Activated CD4-positive, alpha-beta T cell treated with anti-CD3 and anti-CD28 coated beads, Interleukin-2, amount 10 ng/mL, durations not matched to agents 24 days and 14 days (primary cell): ENCODE measurements at regions not wholly inside any gene's neighbourhood (a gene's known extent, or its start where the extent isn't known, plus 50 kb on each side); places are given as distances from the start of the nearest gene placed in this dataset.

ENCODE experiments used
- DNase-seq: peaks from one replicate; pipeline ENCODE4 v3.0.0; 2022
- H3K27ac Mint-ChIP-seq: one replicate; pipeline ENCODE4 v1.8.0; 2022; ENCODE audit warnings: mild to moderate bottlenecking, mixed read lengths
- H3K27me3 Mint-ChIP-seq: one replicate; pipeline ENCODE4 v1.8.0; 2022; ENCODE audit warnings: mixed read lengths
- H3K36me3 Mint-ChIP-seq: one replicate; pipeline ENCODE4 v1.8.0; 2022; ENCODE audit warnings: low read depth, mild to moderate bottlenecking, mixed read lengths
- H3K4me1 Mint-ChIP-seq: one replicate; pipeline ENCODE4 v1.8.0; 2021; ENCODE audit warnings: mixed read lengths
- H3K4me3 Mint-ChIP-seq: one replicate; pipeline ENCODE4 v1.8.0; 2022; ENCODE audit warnings: mild to moderate bottlenecking, moderate library complexity, mixed read lengths
- H3K9me3 Mint-ChIP-seq: one replicate; pipeline ENCODE4 v1.8.0; 2021; ENCODE audit warnings: mixed read lengths
- intact Hi-C: fragments of 100-400 bp; cut with micrococcal nuclease; formaldehyde crosslinking; loops from one replicate; pipeline ENCODE4 v1.15.1; 2023

GRCh38 chr11:88017666-88018065 lies 157.6 kb downstream of the RAB38 start:
- no peaks in the 10 kb centered on the region for H3K4me1 Mint-ChIP-seq
- no peaks in the 10 kb centered on the region for H3K9me3 Mint-ChIP-seq
- intact Hi-C loops, result no loop called here

DNA sequence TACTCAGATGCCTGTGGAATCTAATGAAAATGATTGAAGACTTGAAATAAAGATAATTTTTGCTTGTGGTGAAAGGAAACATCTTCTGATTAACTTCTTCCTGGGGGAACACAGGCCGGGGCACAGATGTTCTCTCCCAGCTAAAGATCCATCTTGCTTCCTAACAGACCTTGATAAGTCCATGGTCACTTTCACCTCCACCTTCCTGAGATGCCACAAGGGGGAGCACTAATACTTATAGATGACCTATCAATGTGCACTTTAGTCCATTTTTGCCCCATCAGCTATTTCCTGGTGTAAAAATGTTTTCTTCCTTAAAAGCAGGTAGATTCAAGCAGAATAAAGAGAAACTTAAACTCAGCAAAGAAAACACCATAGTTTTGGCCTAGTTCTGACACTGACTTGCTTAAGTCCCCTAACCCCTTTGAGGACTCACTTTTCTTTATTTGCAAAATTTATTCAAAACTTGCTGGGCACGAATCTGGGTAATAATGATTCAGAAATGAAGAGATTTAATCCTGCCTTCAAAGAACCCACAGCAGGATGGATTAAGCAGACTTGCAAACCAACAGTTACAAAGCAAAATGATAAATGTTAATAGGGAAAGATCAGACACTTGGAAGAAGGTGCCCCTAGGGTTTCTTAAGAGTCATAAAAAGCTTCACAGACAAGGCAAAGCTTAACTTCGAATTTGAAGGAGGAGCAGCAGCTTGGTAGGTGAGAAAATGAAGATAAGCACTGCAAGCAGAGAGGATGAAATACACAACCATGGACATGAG lies 158.7 kb downstream of the RAB38 start:
- Mint-ChIP-seq H3K4me1 (no peaks in the 10 kb centered on the region), H3K36me3 (no peaks in the 10 kb centered on the region), H3K27ac (no peak overlapping the region), H3K9me3 (no peaks in the 10 kb centered on the region), H3K27me3 (no peaks in the 10 kb centered on the region), H3K4me3 (no peak overlapping the region)
- DNase-seq, result peak; percentile 85
- intact Hi-C loops, result loop anchor here (1.0 kb wide), 2 partner anchors 528 to 536 kb away; no protein-coding TSS in a partner anchor

More at GRCh38 chr11:88017666-88018065, 157.6 kb downstream of the RAB38 start:
- DNase-seq, result no peak
- Mint-ChIP-seq H3K36me3 (no peaks in the 10 kb centered on the region), H3K4me3 (no peak overlapping the region), H3K27me3 (peaks cover 3% of the 10 kb centered on the region), H3K27ac (no peak overlapping the region)

- DNase-seq, result no peak
- no peaks in the 10 kb centered on the region for H3K27me3 Mint-ChIP-seq
- H3K9me3 Mint-ChIP-seq, result no peaks in the 10 kb centered on the region
- H3K4me1 Mint-ChIP-seq, result no peaks in the 10 kb centered on the region
- H3K27ac Mint-ChIP-seq, result no peak overlapping the region
- intact Hi-C loops, result no loop called here
- no peak overlapping the region for H3K4me3 Mint-ChIP-seq
- no peaks in the 10 kb centered on the region for H3K36me3 Mint-ChIP-seq
Measured at GRCh38 chr11:88015170-88015569, 160.1 kb downstream of the RAB38 start.

- Mint-ChIP-seq H3K9me3 (no peaks in the 10 kb centered on the region), H3K4me1 (no peaks in the 10 kb centered on the region), H3K27me3 (no peaks in the 10 kb centered on the region), H3K36me3 (no peaks in the 10 kb centered on the region), H3K27ac (no peak overlapping the region), H3K4me3 (no peak overlapping the region)
- DNase-seq, result no peak
- intact Hi-C loops, result no loop called here
Measured at GRCh38 chr11:88013508-88014065, 161.7 kb downstream of the RAB38 start.

GRCh38 chr11:88012456-88012855 lies 162.8 kb downstream of the RAB38 start:
- Mint-ChIP-seq H3K27me3 (no peaks in the 10 kb centered on the region), H3K36me3 (no peaks in the 10 kb centered on the region), H3K4me3 (no peak overlapping the region), H3K9me3 (no peaks in the 10 kb centered on the region), H3K27ac (no peak overlapping the region), H3K4me1 (no peaks in the 10 kb centered on the region)
- intact Hi-C loops, result no loop called here
- no peak for DNase-seq

GRCh38 chr11:87976009-87976408 lies 199.2 kb downstream of the RAB38 start:
- DNase-seq, result no peak
- H3K4me1 Mint-ChIP-seq, result no peaks in the 10 kb centered on the region
- intact Hi-C loops, result no loop called here
- H3K27me3 Mint-ChIP-seq, result peaks cover 1% of the 10 kb centered on the region
- no peaks in the 10 kb centered on the region for H3K9me3 Mint-ChIP-seq
- no peak overlapping the region for H3K27ac Mint-ChIP-seq
- no peak overlapping the region for H3K4me3 Mint-ChIP-seq
- no peaks in the 10 kb centered on the region for H3K36me3 Mint-ChIP-seq

GRCh38 chr11:87974797-87975196 lies 200.4 kb downstream of the RAB38 start:
- no peak overlapping the region for H3K4me3 Mint-ChIP-seq

GRCh38 chr11:87972133-87972532 lies 203.1 kb downstream of the RAB38 start:
- H3K27me3 Mint-ChIP-seq, result peaks cover 2% of the 10 kb centered on the region
- intact Hi-C loops, result no loop called here
- H3K4me3 Mint-ChIP-seq, result no peak overlapping the region
- H3K9me3 Mint-ChIP-seq, result no peaks in the 10 kb centered on the region
- H3K36me3 Mint-ChIP-seq, result no peaks in the 10 kb centered on the region
- no peak overlapping the region for H3K27ac Mint-ChIP-seq
- H3K4me1 Mint-ChIP-seq, result no peaks in the 10 kb centered on the region
- DNase-seq, result peak; percentile 4

More at GRCh38 chr11:87974797-87975196, 200.4 kb downstream of the RAB38 start:
- Mint-ChIP-seq H3K36me3 (no peaks in the 10 kb centered on the region), H3K27ac (no peak overlapping the region), H3K9me3 (no peaks in the 10 kb centered on the region), H3K27me3 (peaks cover 2% of the 10 kb centered on the region), H3K4me1 (no peaks in the 10 kb centered on the region)
- intact Hi-C loops, result no loop called here
- DNase-seq, result peak; percentile 56

GRCh38 chr11:87971354-87971753 lies 203.9 kb downstream of the RAB38 start:
- Mint-ChIP-seq H3K27me3 (peaks cover 2% of the 10 kb centered on the region), H3K36me3 (no peaks in the 10 kb centered on the region), H3K9me3 (no peaks in the 10 kb centered on the region), H3K4me3 (no peak overlapping the region), H3K4me1 (no peaks in the 10 kb centered on the region), H3K27ac (no peak overlapping the region)
- no peak for DNase-seq
- intact Hi-C loops, result no loop called here

DNA sequence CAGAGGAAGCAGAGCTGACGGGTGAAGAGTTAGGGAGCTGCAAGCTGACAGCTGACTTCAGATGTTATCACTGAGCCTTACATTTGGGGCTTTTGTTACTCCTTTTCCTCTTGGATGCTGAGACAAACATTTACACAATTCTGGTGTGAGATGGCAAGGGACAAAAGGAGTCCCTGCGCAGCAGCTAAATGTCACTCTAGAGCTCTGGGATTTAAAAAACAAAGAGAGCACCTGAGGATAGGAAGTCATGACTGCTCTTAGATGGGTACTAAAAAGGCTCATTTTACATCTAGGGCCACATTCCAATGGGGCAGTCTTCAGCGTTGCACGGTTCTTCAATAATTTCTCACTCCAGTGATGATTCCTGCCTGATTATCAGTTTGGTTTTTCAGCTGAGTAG lies 204.5 kb downstream of the RAB38 start:
- no peak for DNase-seq
- H3K27me3 Mint-ChIP-seq, result peaks cover 2% of the 10 kb centered on the region
- no peak overlapping the region for H3K27ac Mint-ChIP-seq
- H3K36me3 Mint-ChIP-seq, result no peaks in the 10 kb centered on the region
- no peaks in the 10 kb centered on the region for H3K4me1 Mint-ChIP-seq
- intact Hi-C loops, result no loop called here
- H3K9me3 Mint-ChIP-seq, result no peaks in the 10 kb centered on the region
- H3K4me3 Mint-ChIP-seq, result no peak overlapping the region

DNA sequence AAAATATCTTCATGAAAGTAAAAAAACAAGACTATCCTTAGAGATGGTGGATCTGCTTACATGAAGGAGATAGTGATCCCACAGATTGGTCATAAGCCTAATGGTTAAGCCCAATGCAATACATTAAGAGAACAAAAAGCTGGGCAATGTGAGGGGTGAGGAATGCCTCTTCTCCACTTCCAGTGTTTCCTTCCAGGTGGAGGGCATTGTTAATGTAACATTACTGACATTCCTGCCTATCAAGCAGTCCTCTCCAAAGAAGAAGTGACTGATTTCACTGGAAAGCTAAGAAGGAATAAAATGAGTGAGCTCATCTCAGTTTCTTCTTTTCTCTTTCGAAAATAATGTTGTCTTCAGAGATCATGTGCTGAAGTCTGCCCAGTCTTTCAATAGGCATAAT lies 207.8 kb downstream of the RAB38 start:
- no peak overlapping the region for H3K4me3 Mint-ChIP-seq
- no peaks in the 10 kb centered on the region for H3K9me3 Mint-ChIP-seq
- DNase-seq, result no peak
- intact Hi-C loops, result no loop called here
- H3K27ac Mint-ChIP-seq, result no peak overlapping the region
- H3K27me3 Mint-ChIP-seq, result peaks cover 2% of the 10 kb centered on the region
- no peaks in the 10 kb centered on the region for H3K4me1 Mint-ChIP-seq
- no peaks in the 10 kb centered on the region for H3K36me3 Mint-ChIP-seq

GRCh38 chr11:87966694-87967093 lies 208.5 kb downstream of the RAB38 start:
- Mint-ChIP-seq H3K27me3 (peaks cover 2% of the 10 kb centered on the region), H3K36me3 (no peaks in the 10 kb centered on the region), H3K27ac (no peak overlapping the region), H3K4me3 (no peak overlapping the region), H3K4me1 (no peaks in the 10 kb centered on the region), H3K9me3 (no peaks in the 10 kb centered on the region)
- no peak for DNase-seq
- intact Hi-C loops, result no loop called here

DNA sequence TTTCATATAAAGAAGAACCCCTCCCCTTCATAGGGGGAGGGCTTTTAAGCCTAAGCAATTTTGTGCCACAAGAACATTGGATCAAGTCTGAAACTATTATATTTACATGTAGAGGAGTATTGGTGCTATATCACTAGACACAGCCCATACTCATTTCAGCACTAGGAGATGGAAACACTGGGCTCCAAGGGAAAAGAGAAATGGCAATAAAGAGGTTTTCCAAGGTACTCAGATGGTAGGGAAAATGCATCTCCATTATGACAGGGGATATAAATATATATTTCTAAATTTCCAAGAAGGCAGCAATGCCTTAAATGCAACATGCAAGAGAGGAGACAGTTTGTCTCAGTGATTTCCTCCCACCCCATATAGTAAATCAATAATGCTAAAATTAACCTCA lies 209.0 kb downstream of the RAB38 start:
- Mint-ChIP-seq H3K27me3 (peaks cover 2% of the 10 kb centered on the region), H3K9me3 (no peaks in the 10 kb centered on the region), H3K36me3 (no peaks in the 10 kb centered on the region), H3K4me3 (no peak overlapping the region), H3K27ac (no peak overlapping the region), H3K4me1 (no peaks in the 10 kb centered on the region)
- no peak for DNase-seq
- intact Hi-C loops, result no loop called here

GRCh38 chr11:87961606-87962005 lies 213.6 kb downstream of the RAB38 start:
- Mint-ChIP-seq H3K27ac (no peak overlapping the region), H3K4me3 (no peak overlapping the region), H3K36me3 (no peaks in the 10 kb centered on the region), H3K9me3 (no peaks in the 10 kb centered on the region), H3K27me3 (no peaks in the 10 kb centered on the region), H3K4me1 (no peaks in the 10 kb centered on the region)
- peak; percentile 10 for DNase-seq
- intact Hi-C loops, result no loop called here

GRCh38 chr11:87957961-87958360 lies 217.3 kb downstream of the RAB38 start:
- H3K4me3 Mint-ChIP-seq, result no peak overlapping the region
- no peak overlapping the region for H3K27ac Mint-ChIP-seq
- peak; percentile 30 for DNase-seq
- no peaks in the 10 kb centered on the region for H3K27me3 Mint-ChIP-seq
- no peaks in the 10 kb centered on the region for H3K9me3 Mint-ChIP-seq
- intact Hi-C loops, result no loop called here
- no peaks in the 10 kb centered on the region for H3K36me3 Mint-ChIP-seq
- H3K4me1 Mint-ChIP-seq, result no peaks in the 10 kb centered on the region
